AG10803 (cell line): ENCODE measurements at regions not wholly inside any gene's neighbourhood (a gene's known extent, or its start where the extent isn't known, plus 50 kb on each side); places are given as distances from the start of the nearest gene placed in this dataset.

ENCODE experiments used
- DNase-seq: peaks from one replicate; pipeline ENCODE4 v3.0.0; 2010; ENCODE audit warnings: low read depth
- H3K4me3 ChIP-seq: 2 replicates; pipeline ENCODE4 v1.5.1; 2011; ENCODE audit warnings: mild to moderate bottlenecking, low read length, control low read depth
- TF ChIP-seq, protein P1 (sequence below): conservative IDR thresholded peaks from 2 replicates; pipeline ENCODE4 v1.5.1; 2011; ENCODE audit warnings: mild to moderate bottlenecking, low read length, control low read depth, inconsistent platforms

DNA sequence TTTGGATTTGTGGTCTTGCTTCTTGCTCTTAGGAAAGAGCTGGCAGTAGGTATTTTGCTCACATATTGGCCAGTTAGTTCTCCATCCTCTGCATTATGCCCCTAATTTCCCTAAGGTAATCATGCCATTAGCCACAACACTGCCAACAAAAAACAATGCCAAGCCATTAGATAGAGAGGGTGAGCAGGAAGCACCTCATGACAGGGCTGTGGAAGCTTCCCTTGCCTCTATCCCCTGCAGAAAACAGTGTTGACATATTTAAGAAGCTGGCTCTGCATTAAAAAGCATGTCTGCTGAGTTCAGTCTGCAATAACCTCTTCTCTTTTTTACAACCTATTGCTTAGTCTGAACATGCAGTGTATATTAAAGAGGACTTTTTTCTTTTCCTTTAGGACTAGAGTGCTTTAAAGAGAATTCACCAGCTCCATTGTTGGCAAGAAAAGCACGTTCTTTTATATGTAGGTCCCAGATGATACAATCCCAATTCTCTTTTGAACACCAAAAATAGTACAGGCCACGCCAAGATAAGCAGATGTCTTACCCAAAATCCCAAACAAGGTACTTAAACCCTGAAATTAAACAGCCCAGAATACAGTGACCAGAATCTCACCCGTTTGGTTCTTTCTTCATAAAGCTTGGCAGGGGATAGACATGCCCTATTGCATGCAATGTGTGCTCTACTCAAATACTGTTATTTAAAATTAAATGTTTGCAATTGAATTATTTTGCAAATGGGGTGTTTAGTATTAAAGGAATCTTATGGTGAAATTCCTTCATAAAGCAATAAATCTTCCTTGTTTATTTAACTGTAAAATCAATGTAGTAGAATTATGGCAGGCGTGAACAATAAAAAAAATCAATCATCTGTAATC lies 93.7 kb upstream of the UBE3A start:
- no peak overlapping the region for H3K4me3 ChIP-seq
- no peak for DNase-seq
- TF ChIP-seq, protein P1, sequence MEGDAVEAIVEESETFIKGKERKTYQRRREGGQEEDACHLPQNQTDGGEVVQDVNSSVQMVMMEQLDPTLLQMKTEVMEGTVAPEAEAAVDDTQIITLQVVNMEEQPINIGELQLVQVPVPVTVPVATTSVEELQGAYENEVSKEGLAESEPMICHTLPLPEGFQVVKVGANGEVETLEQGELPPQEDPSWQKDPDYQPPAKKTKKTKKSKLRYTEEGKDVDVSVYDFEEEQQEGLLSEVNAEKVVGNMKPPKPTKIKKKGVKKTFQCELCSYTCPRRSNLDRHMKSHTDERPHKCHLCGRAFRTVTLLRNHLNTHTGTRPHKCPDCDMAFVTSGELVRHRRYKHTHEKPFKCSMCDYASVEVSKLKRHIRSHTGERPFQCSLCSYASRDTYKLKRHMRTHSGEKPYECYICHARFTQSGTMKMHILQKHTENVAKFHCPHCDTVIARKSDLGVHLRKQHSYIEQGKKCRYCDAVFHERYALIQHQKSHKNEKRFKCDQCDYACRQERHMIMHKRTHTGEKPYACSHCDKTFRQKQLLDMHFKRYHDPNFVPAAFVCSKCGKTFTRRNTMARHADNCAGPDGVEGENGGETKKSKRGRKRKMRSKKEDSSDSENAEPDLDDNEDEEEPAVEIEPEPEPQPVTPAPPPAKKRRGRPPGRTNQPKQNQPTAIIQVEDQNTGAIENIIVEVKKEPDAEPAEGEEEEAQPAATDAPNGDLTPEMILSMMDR: no peak

DNA sequence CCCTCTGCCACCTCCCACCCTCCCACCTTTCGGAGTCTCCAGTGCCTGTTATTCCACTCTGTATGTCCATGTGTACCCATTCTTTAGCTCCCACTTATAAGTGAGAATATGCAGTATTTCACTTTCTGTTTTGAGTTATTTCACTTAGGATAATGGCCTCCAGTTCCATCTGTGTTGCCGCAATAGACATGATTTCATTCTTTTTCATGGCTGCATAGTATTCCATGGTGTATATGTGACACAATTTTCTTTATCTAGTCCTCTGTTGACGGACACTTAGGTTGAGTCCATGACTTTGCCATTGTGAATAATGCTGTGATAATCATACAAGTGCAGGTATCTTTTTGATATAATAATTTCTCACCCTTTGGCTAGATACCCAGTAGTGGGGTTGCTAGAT lies 91.0 kb upstream of the UBE3A start:
- no peak overlapping the region for H3K4me3 ChIP-seq
- DNase-seq: no peak
- TF ChIP-seq, protein P1: no peak

DNA sequence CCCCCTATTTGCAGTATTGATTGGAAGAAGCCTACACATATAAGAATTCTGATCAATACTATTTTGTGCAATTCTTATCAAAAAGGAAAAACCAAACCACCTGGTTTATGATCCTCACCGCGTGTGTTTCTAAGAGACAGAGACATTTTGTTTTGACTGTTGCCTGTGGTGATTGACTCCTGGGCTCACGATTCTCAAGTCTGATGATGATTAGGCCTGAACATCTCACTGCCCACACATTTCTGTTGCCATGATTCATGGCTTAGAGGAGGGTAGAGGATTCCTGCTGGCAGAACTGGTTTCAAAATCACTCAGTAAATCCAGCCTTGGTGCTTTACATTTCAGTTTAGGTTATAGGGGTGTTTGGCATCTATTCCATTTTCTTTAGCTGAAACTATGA lies 88.3 kb upstream of the UBE3A start:
- H3K4me3 ChIP-seq: no peak overlapping the region
- TF ChIP-seq, protein P1: no peak
- DNase-seq: peak; percentile 25

DNA sequence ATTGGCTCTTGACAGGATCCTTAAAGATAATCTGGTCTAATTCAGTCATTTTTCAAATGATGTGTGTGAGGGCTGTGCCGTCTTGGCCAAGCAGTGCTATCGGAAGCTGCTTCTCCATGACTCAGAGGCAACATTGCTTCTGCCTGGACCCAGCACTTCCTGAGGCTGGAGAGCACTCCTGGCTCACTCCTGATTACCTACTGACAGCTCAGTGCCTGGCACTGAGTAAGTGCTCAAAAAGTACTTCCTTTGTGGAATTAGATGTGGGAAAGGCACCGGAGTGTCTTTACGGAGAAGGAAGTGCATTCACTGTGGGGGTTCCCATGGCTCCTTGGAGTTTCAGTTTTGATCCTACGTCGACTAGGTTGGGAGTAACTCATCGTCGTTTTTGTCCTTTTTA lies 86.9 kb upstream of the UBE3A start:
- no peak for DNase-seq
- H3K4me3 ChIP-seq: no peak overlapping the region
- TF ChIP-seq, protein P1: no peak

DNA sequence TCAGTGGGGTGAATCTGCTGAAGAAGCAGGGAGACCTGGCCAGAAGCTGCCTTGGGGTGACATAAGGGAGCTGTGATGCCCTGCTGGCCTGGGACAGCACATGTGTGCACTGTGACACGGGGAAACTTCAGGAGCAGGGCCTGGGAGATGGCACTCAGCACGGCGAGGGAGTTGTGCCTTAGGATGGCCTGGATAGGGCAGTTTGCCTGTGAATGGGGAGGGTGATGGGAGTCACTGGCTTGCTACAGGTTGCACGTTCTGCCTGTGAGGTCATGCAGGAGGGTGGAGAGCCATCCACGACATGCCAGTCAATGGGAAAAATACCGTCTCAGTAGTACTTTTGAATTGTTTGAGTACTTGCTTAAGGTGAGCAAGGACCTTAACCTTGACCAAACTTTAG lies 76.8 kb upstream of the UBE3A start:
- DNase-seq: no peak
- no peak overlapping the region for H3K4me3 ChIP-seq
- TF ChIP-seq, protein P1: no peak

GRCh38 chr15:25514522-25514921 lies 75.7 kb upstream of the UBE3A start:
- DNase-seq: no peak
- no peak overlapping the region for H3K4me3 ChIP-seq

GRCh38 chr15:25512957-25513356 lies 74.1 kb upstream of the UBE3A start:
- TF ChIP-seq, protein P1: no peak
- no peak overlapping the region for H3K4me3 ChIP-seq
- no peak for DNase-seq

More at GRCh38 chr15:25514522-25514921, 75.7 kb upstream of the UBE3A start:
- TF ChIP-seq, protein P1: no peak
